ENCODE measurements at regions not wholly inside any gene's neighbourhood (a gene's known extent, or its start where the extent isn't known, plus 50 kb on each side); places are given as distances from the start of the nearest gene placed in this dataset.

DNA sequence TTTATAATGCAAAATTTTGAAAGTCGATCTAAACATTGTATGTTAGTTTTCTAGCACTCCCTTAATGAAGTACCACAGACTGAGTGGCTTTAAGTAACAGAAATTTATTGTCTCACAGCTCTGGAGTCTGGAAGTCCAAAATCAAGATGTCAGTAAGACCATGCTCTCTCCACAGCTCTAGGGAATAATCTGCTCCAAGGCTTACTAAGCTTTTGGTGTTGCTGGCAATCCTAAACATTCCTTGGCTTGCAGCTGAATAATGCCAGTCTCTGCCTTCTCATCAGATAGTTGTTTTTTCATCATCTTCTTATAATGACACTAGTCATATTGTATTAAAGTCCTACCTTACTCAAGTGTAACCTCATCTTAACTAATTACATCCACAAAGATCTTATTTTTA is 102.2 kb downstream of the RASSF9 start:
- Histone ChIP-seq H3K36me3 (no peaks in the 10 kb centered on the region), H3K9me3 (no peaks in the 10 kb centered on the region), H3K4me3 (no peak overlapping the region), H3K27ac (no peak overlapping the region), H3K4me1 (no peaks in the 10 kb centered on the region), H3K27me3 (no peaks in the 10 kb centered on the region)
- ATAC-seq = no peak
- 87 to 93% (median 90%) methylated on average over 1 of the region's 1 CpG for WGBS, 4 donors
- intact Hi-C loops (cut with DNase I) = loop anchor here in 1 of 10 donors (10.0 kb wide), 1 partner anchor 131 kb away; no protein-coding TSS in a partner anchor
- no peak for DNase-seq
- TF ChIP-seq, protein P1, sequence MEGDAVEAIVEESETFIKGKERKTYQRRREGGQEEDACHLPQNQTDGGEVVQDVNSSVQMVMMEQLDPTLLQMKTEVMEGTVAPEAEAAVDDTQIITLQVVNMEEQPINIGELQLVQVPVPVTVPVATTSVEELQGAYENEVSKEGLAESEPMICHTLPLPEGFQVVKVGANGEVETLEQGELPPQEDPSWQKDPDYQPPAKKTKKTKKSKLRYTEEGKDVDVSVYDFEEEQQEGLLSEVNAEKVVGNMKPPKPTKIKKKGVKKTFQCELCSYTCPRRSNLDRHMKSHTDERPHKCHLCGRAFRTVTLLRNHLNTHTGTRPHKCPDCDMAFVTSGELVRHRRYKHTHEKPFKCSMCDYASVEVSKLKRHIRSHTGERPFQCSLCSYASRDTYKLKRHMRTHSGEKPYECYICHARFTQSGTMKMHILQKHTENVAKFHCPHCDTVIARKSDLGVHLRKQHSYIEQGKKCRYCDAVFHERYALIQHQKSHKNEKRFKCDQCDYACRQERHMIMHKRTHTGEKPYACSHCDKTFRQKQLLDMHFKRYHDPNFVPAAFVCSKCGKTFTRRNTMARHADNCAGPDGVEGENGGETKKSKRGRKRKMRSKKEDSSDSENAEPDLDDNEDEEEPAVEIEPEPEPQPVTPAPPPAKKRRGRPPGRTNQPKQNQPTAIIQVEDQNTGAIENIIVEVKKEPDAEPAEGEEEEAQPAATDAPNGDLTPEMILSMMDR (IDR thresholded peaks at IDR 0.05) = no peak
- TF ChIP-seq POLR2A (IDR thresholded peaks at IDR 0.05) = no peak

DNA sequence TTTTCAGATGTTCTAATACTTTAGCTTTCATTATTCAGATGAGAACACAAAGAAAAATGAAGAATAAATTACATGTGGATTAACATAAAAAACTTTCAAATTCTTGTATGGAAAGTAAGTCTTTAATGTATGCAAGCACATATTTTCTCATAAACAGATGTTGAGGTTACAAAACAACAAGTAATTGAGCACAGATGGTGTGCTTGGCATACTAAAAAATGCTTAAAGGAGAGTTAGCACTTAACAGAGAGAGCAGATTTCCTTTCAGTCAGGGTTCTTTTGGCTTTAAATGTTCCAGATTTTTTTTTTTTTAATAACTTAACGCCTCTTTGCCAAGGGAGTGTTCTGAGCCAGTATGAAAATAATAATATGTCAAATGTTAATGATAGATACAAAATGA is 96.0 kb downstream of the RASSF9 start:
- Histone ChIP-seq H3K36me3 (no peaks in the 10 kb centered on the region), H3K9me3 (no peaks in the 10 kb centered on the region), H3K4me3 (no peak overlapping the region), H3K27me3 (no peaks in the 10 kb centered on the region), H3K27ac (no peak overlapping the region), H3K4me1 (no peaks in the 10 kb centered on the region)
- intact Hi-C loops (cut with DNase I) = no loop called here
- no peak for ATAC-seq
- DNase-seq = no peak
- TF ChIP-seq POLR2A (IDR thresholded peaks at IDR 0.05) = no peak
- TF ChIP-seq, protein P1 (IDR thresholded peaks at IDR 0.05) = no peak
- 35 to 62% (median 40%) methylated on average over 1 of the region's 1 CpG for WGBS, 4 donors

DNA sequence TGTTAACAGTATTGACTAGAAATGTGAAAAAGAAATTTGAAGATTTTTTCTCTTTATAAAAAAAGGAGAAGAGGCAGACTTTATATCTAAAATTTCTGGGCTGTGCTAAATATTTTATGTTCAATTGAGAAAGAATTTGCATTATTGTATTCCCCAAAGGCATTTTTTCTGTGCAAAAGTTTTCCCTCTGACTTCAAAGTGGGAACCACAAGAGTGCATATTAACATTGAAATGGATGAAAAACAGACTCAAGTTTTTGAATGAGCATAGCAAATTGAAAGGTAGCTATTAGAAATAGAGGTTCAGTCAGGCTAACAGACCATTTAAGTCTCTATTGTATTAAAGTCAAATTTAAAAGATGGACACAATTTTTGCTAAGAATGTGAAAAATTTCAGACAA is 95.2 kb downstream of the RASSF9 start:
- ATAC-seq (no peak), DNase-seq (no peak)
- H3K36me3 ChIP-seq = no peaks in the 10 kb centered on the region
- no peaks in the 10 kb centered on the region for H3K27me3 ChIP-seq
- no peak for TF ChIP-seq POLR2A (IDR thresholded peaks at IDR 0.05)
- TF ChIP-seq, protein P1 (IDR thresholded peaks at IDR 0.05) = no peak
- no peaks in the 10 kb centered on the region for H3K4me1 ChIP-seq
- intact Hi-C loops (cut with DNase I) = no loop called here
- no peak overlapping the region for H3K4me3 ChIP-seq
- H3K27ac ChIP-seq = no peak overlapping the region
- no peaks in the 10 kb centered on the region for H3K9me3 ChIP-seq

DNA sequence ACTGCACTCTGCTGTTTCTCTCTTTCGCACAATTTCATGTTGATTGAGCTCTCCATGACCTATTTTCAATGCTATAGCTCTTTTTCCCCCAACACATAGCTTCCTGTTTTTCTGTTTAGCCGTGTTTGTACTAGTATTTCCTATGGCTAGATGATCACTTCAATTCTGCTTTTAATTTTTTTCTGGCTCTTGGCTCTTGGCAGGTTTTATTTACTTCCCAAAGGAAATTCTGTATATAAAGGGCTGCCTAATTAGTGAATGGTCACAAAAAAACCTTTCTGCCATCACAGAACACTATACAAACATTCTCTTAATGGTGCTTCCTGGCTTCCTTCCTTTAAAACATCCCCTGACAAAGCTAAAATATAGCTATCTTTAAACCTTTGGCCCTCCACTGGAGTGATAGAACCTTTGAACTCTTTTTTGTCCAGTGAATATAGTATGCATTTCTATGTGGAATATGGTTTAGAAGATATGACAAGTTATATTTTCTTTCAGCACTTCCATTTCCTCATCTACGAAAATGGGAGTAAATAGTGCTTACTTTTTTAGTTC is 88.2 kb downstream of the RASSF9 start:
- no peak for ATAC-seq
- H3K27ac ChIP-seq = no peak overlapping the region
- peaks cover 0 to 3% (median 0%) of the 10 kb centered on the region in 12 donors for H3K4me1 ChIP-seq
- no peaks in the 10 kb centered on the region for H3K36me3 ChIP-seq
- no peak for DNase-seq
- 17 to 21% (median 19%) methylated on average over 3 of the region's 3 CpGs for WGBS, 4 donors
- H3K27me3 ChIP-seq = no peaks in the 10 kb centered on the region
- no peak overlapping the region for H3K4me3 ChIP-seq
- H3K9me3 ChIP-seq = no peaks in the 10 kb centered on the region
- intact Hi-C loops (cut with DNase I) = no loop called here
- TF ChIP-seq, protein P1 (IDR thresholded peaks at IDR 0.05) = no peak
- TF ChIP-seq POLR2A (IDR thresholded peaks at IDR 0.05) = no peak
